Neural cell (in vitro differentiated cells): ENCODE measurements at regions not wholly inside any gene's neighbourhood (a gene's known extent, or its start where the extent isn't known, plus 50 kb on each side); places are given as distances from the start of the nearest gene placed in this dataset.
A peak's percentile ranks its signal among the peaks of the same experiment; 100 is the strongest.

Experiments used
- H2AFZ ChIP-seq: fragments of 200-600, 300-800 bp; sonication (generic), shearing (Covaris generic); 2 replicates; pipeline ENCODE4 v1.6.0; 2014; ENCODE audit warnings: low read depth, mild to moderate bottlenecking, antibody characterized with exemption, low read length, moderate library complexity
- H3F3A ChIP-seq: fragments of 200-600 bp; shearing (Covaris generic); 2 replicates; pipeline ENCODE4 v1.6.1; 2016; ENCODE audit warnings: mild to moderate bottlenecking, moderate library complexity, mixed read lengths, antibody characterized with exemption, low read length; ENCODE audit not compliant: insufficient read depth, poor library complexity, severe bottlenecking
- H3K27ac ChIP-seq: fragments of 200-600, 300-800 bp; sonication (generic), shearing (Covaris generic); 2 replicates; pipeline ENCODE4 v1.5.1; 2014; ENCODE audit warnings: mild to moderate bottlenecking, low read length, moderate library complexity
- H3K27me3 ChIP-seq: fragments of 300-800, 200-600 bp; sonication (generic), shearing (Covaris generic); 2 replicates; pipeline ENCODE4 v1.6.0; 2014; ENCODE audit warnings: mild to moderate bottlenecking, low read depth, low read length, moderate library complexity; ENCODE audit not compliant: insufficient read depth
- H3K36me3 ChIP-seq: fragments of 300-800, 200-600 bp; sonication (generic), shearing (Covaris generic); 2 replicates; pipeline ENCODE4 v1.5.1; 2014; ENCODE audit warnings: mild to moderate bottlenecking, antibody characterized with exemption, low read length, moderate library complexity; ENCODE audit not compliant: insufficient read depth
- H3K4me2 ChIP-seq: fragments of 300-800, 200-600 bp; sonication (generic), shearing (Covaris generic); 2 replicates; pipeline ENCODE4 v1.6.0; 2014; ENCODE audit warnings: mild to moderate bottlenecking, low read length
- H3K4me3 ChIP-seq: fragments of 300-800, 200-600 bp; sonication (generic), shearing (Covaris generic); 2 replicates; pipeline ENCODE4 v1.5.1; 2014; ENCODE audit warnings: mild to moderate bottlenecking, low read length, moderate library complexity
- H3K79me2 ChIP-seq: fragments of 200-600 bp; shearing (Covaris generic); replicated peaks from 2 replicates; pipeline ENCODE4 v1.6.0; 2014; ENCODE audit warnings: mild to moderate bottlenecking, low read length, moderate library complexity; ENCODE audit not compliant: insufficient read depth
- H3K9ac ChIP-seq: fragments of 300-800, 200-600 bp; sonication (generic), shearing (Covaris generic); 2 replicates; pipeline ENCODE4 v1.6.1; 2016; ENCODE audit warnings: mild to moderate bottlenecking, low read length, mixed read lengths
- H3K9me2 ChIP-seq: fragments of 200-600 bp; shearing (Covaris generic); 2 replicates; pipeline ENCODE4 v1.6.1; 2016; ENCODE audit warnings: mild to moderate bottlenecking, low read length, mixed read lengths; ENCODE audit not compliant: insufficient read depth
- H3K9me3 ChIP-seq: fragments of 200-600, 300-800 bp; sonication (generic), shearing (Covaris generic); 2 replicates; pipeline ENCODE4 v1.6.1; 2016; ENCODE audit warnings: mild to moderate bottlenecking, mixed run types, low read length, moderate library complexity, mixed read lengths
- H4K20me1 ChIP-seq: fragments of 200-600 bp; shearing (Covaris generic); 2 replicates; pipeline ENCODE4 v1.6.1; 2016; ENCODE audit warnings: mild to moderate bottlenecking, mixed run types; ENCODE audit not compliant: insufficient read depth
- CTCF ChIP-seq: fragments of 450-650 bp; IDR thresholded peaks from 2 replicates; pipeline ENCODE4 v1.5.1; 2014; ENCODE audit warnings: antibody characterized with exemption, mild to moderate bottlenecking, moderate library complexity; ENCODE audit not compliant: poor library complexity, severe bottlenecking
- EP300 ChIP-seq: fragments of 450-650 bp; conservative IDR thresholded peaks from 2 replicates; pipeline ENCODE4 v1.6.1; 2014; ENCODE audit warnings: antibody characterized with exemption, mild to moderate bottlenecking, moderate library complexity; ENCODE audit not compliant: poor library complexity, severe bottlenecking
- EZH2 ChIP-seq: fragments of 200-600, 300-800 bp; shearing (Covaris generic), sonication (generic); IDR thresholded peaks from 2 replicates; pipeline ENCODE4 v1.6.1; 2014; ENCODE audit warnings: antibody characterized with exemption, low read length, borderline replicate concordance, mild to moderate bottlenecking; ENCODE audit not compliant: insufficient read depth, poor library complexity, severe bottlenecking
- MXI1 ChIP-seq: fragments of 450-650 bp; conservative IDR thresholded peaks from 2 replicates; pipeline ENCODE4 v1.6.1; 2014; ENCODE audit warnings: antibody characterized with exemption, mild to moderate bottlenecking; ENCODE audit not compliant: poor library complexity, severe bottlenecking
- POLR2AphosphoS5 ChIP-seq: IDR thresholded peaks from 2 replicates; pipeline ENCODE4 v1.6.1; 2012
- RAD21 ChIP-seq: fragments of 450-650 bp; conservative IDR thresholded peaks from 2 replicates; pipeline ENCODE4 v1.6.1; 2014; ENCODE audit warnings: antibody characterized with exemption, mild to moderate bottlenecking, moderate library complexity
- SMC3 ChIP-seq: fragments of 450-650 bp; conservative IDR thresholded peaks from 2 replicates; pipeline ENCODE4 v1.6.1; 2014; ENCODE audit warnings: antibody characterized with exemption, mild to moderate bottlenecking, moderate library complexity; ENCODE audit not compliant: poor library complexity
- TAF1 ChIP-seq: IDR thresholded peaks from 2 replicates; pipeline ENCODE4 v1.6.1; 2012; ENCODE audit warnings: low read depth
- TF ChIP-seq, protein P1 (sequence below): IDR thresholded peaks from 2 replicates; pipeline ENCODE4 v1.6.1; 2012; ENCODE audit warnings: borderline replicate concordance

DNA sequence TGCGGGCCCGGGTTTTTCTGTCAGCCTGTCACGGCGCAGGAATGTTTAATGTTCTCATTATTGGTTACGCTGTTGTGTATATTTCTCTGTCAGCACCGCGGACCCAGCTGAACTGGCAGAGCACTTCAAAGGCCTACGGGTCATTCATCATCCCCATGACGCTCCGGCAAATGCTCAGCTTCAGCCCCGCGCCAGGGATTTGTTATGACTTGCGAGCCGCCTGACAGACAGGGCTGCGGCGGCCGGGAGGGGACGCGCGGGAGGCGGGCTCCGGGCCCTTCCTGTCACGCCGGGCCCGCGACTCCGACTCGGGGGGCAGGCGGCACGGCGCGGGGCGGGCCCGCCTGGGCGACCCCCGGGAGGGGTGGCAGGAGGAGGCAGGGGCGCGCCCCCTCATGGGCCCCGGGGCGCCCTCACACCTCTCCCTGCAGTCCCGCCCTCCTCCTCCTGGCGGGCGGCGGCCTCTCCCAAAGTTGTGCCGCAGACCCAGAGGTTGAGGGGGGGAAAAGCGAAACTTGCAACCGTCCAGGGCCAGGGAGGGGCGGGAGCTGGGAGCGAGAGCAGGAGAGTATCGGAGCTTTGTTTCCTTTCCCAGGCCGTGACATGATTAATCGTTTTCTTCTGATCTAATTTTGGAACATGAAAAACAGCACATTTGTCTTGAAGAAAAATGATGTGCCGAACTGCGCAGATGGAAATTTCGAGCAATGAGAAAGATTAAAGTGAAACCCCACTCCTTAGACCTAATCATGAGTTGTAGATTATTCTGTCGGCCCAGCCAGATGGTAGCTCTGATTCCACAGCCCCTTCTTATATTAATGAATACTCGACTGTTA, 59.3 kb upstream of the COMTD1 start:
- peak overlapping the region; percentile 55 for H3K4me2 ChIP-seq
- H3K4me3 ChIP-seq, result peak overlapping the region; percentile 61
- H3K27me3 ChIP-seq, result no peaks in the 10 kb centered on the region
- H3K27ac ChIP-seq, result peak overlapping the region; percentile 76
- H3K79me2 ChIP-seq, result no peaks in the 10 kb centered on the region
- H4K20me1 ChIP-seq, result no peaks in the 10 kb centered on the region
- peak; percentile 30 for TF ChIP-seq MXI1
- peak; percentile 23 for TF ChIP-seq SMC3
- no peak for TF ChIP-seq EZH2
- TF ChIP-seq EP300, result peak; percentile 97
- TF ChIP-seq, protein P1, sequence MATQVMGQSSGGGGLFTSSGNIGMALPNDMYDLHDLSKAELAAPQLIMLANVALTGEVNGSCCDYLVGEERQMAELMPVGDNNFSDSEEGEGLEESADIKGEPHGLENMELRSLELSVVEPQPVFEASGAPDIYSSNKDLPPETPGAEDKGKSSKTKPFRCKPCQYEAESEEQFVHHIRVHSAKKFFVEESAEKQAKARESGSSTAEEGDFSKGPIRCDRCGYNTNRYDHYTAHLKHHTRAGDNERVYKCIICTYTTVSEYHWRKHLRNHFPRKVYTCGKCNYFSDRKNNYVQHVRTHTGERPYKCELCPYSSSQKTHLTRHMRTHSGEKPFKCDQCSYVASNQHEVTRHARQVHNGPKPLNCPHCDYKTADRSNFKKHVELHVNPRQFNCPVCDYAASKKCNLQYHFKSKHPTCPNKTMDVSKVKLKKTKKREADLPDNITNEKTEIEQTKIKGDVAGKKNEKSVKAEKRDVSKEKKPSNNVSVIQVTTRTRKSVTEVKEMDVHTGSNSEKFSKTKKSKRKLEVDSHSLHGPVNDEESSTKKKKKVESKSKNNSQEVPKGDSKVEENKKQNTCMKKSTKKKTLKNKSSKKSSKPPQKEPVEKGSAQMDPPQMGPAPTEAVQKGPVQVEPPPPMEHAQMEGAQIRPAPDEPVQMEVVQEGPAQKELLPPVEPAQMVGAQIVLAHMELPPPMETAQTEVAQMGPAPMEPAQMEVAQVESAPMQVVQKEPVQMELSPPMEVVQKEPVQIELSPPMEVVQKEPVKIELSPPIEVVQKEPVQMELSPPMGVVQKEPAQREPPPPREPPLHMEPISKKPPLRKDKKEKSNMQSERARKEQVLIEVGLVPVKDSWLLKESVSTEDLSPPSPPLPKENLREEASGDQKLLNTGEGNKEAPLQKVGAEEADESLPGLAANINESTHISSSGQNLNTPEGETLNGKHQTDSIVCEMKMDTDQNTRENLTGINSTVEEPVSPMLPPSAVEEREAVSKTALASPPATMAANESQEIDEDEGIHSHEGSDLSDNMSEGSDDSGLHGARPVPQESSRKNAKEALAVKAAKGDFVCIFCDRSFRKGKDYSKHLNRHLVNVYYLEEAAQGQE, result no peak
- TF ChIP-seq CTCF, result peak; percentile 52
- no peak for TF ChIP-seq RAD21
- peak; percentile 84 for TF ChIP-seq POLR2AphosphoS5
- TF ChIP-seq TAF1, result no peak
- peak overlapping the region; percentile 57 for H3K9ac ChIP-seq
- H3F3A ChIP-seq, result no peaks in the 10 kb centered on the region
- H3K36me3 ChIP-seq, result no peaks in the 10 kb centered on the region
- no peak overlapping the region for H2AFZ ChIP-seq
- no peaks in the 10 kb centered on the region for H3K9me3 ChIP-seq
- H3K9me2 ChIP-seq, result no peaks in the 10 kb centered on the region

GRCh38 chr10:75294518-75294865, 58.7 kb upstream of the COMTD1 start:
- TF ChIP-seq EP300, result no peak
- TF ChIP-seq, protein P1, result no peak
- TF ChIP-seq MXI1, result no peak
- TF ChIP-seq RAD21, result no peak
- no peaks in the 10 kb centered on the region for H3K36me3 ChIP-seq
- H3K9me3 ChIP-seq, result no peaks in the 10 kb centered on the region
- peak overlapping the region; percentile 57 for H3K9ac ChIP-seq
- H2AFZ ChIP-seq, result no peak overlapping the region
- H3K79me2 ChIP-seq, result no peaks in the 10 kb centered on the region
- H3K4me3 ChIP-seq, result peak overlapping the region; percentile 61
- peak overlapping the region; percentile 76 for H3K27ac ChIP-seq
- peak overlapping the region; percentile 37 for H3K4me2 ChIP-seq
- no peaks in the 10 kb centered on the region for H3K9me2 ChIP-seq
- H3K27me3 ChIP-seq, result no peaks in the 10 kb centered on the region
- H3F3A ChIP-seq, result no peaks in the 10 kb centered on the region
- H4K20me1 ChIP-seq, result no peaks in the 10 kb centered on the region
